ENCODE measurements at regions not wholly inside any gene's neighbourhood (a gene's known extent, or its start where the extent isn't known, plus 50 kb on each side); places are given as distances from the start of the nearest gene placed in this dataset.

GRCh38 chr18:51522338-51522737 is 324.9 kb upstream of the MEX3C start:
- no peak overlapping the region for H3K4me2 ChIP-seq (ENCODE audit: low read length)
- ATAC-seq = no peak
- no peak overlapping the region for H2AFZ ChIP-seq (ENCODE audit: low read length)
- POLR2A ChIA-PET (ENCODE audit: unreplicated experiment) = no interaction called here
- no peak overlapping the region for H3K27ac ChIP-seq (ENCODE audit: low read length)
- H3K36me3 ChIP-seq (ENCODE audit: low read depth, low read length) = no peaks in the 10 kb centered on the region
- BruUV-seq (replicated peaks) = no TSS peak
- no peaks in the 10 kb centered on the region for H3K9me2 ChIP-seq (replicated peaks; ENCODE audit: low read length)
- no peaks in the 10 kb centered on the region for H3K79me2 ChIP-seq (ENCODE audit: low read length)
- intact Hi-C loops (cut with micrococcal nuclease) = no loop called here
- no peaks in the 10 kb centered on the region for H3K4me1 ChIP-seq (ENCODE audit: insufficient read depth, low read length)
- no peaks in the 10 kb centered on the region for H3F3A ChIP-seq (ENCODE audit: low read length, unreplicated experiment)
- no peaks in the 10 kb centered on the region for H4K20me1 ChIP-seq (ENCODE audit: low read length)
- TF ChIP-seq EZH2 (IDR thresholded peaks at IDR 0.05; ENCODE audit: low read length, unreplicated experiment) (no peak), EZH2phosphoT487 (IDR thresholded peaks at IDR 0.05; ENCODE audit: borderline replicate concordance, low read length) (no peak)
- CTCF ChIA-PET = no interaction called here
- H3K9me3 ChIP-seq (ENCODE audit: low read length) = no peaks in the 10 kb centered on the region
- H3K4me3 ChIP-seq (ENCODE audit: low read length) = no peak overlapping the region
- H3K9ac ChIP-seq (ENCODE audit: low read length) = no peak overlapping the region
- no peaks in the 10 kb centered on the region for H3K27me3 ChIP-seq (ENCODE audit: low read length)
- DNase-seq = no peak

DNA sequence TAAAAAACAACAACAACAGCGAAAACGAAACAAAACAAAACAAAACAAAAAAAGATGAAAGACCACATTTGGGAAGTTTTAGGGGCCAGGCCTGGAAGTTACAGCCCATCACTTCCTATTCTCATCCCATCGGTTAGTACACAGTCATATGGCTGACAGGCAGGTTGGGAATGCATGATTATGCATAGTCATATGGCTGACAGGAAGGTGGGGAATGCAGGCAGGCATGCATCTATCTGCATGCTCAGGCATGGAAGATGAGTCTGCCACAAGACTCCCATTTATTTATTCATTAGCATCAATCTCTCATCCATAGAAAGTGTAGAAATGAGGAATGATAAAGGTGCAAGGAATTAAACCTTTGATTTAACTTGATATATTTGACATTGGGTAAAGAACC is 325.3 kb upstream of the MEX3C start:
- Histone ChIP-seq H3K27ac (ENCODE audit: low read length) (no peak overlapping the region), H3K4me2 (ENCODE audit: low read length) (no peak overlapping the region), H3K4me1 (ENCODE audit: insufficient read depth, low read length) (no peaks in the 10 kb centered on the region), H3K9ac (ENCODE audit: low read length) (no peak overlapping the region), H3K9me3 (ENCODE audit: low read length) (no peaks in the 10 kb centered on the region), H3K79me2 (ENCODE audit: low read length) (no peaks in the 10 kb centered on the region), H3K9me2 (replicated peaks; ENCODE audit: low read length) (no peaks in the 10 kb centered on the region), H3K36me3 (ENCODE audit: low read depth, low read length) (no peaks in the 10 kb centered on the region), H3F3A (ENCODE audit: low read length, unreplicated experiment) (no peaks in the 10 kb centered on the region), H3K4me3 (ENCODE audit: low read length) (no peak overlapping the region), H4K20me1 (ENCODE audit: low read length) (no peaks in the 10 kb centered on the region), H2AFZ (ENCODE audit: low read length) (no peak overlapping the region), H3K27me3 (ENCODE audit: low read length) (no peaks in the 10 kb centered on the region)
- TF ChIP-seq EZH2 (IDR thresholded peaks at IDR 0.05; ENCODE audit: low read length, unreplicated experiment) = no peak
- TF ChIP-seq EZH2phosphoT487 (IDR thresholded peaks at IDR 0.05; ENCODE audit: borderline replicate concordance, low read length) = no peak
- TF ChIP-seq, protein P1, sequence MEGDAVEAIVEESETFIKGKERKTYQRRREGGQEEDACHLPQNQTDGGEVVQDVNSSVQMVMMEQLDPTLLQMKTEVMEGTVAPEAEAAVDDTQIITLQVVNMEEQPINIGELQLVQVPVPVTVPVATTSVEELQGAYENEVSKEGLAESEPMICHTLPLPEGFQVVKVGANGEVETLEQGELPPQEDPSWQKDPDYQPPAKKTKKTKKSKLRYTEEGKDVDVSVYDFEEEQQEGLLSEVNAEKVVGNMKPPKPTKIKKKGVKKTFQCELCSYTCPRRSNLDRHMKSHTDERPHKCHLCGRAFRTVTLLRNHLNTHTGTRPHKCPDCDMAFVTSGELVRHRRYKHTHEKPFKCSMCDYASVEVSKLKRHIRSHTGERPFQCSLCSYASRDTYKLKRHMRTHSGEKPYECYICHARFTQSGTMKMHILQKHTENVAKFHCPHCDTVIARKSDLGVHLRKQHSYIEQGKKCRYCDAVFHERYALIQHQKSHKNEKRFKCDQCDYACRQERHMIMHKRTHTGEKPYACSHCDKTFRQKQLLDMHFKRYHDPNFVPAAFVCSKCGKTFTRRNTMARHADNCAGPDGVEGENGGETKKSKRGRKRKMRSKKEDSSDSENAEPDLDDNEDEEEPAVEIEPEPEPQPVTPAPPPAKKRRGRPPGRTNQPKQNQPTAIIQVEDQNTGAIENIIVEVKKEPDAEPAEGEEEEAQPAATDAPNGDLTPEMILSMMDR (conservative IDR thresholded peaks at IDR 0.05; ENCODE audit: low read depth, low read length) = no peak
- BruUV-seq (replicated peaks) = no TSS peak
- DNase-seq (no peak), ATAC-seq (no peak)
- POLR2A ChIA-PET (ENCODE audit: unreplicated experiment) = no interaction called here
- CTCF ChIA-PET = no interaction called here
- intact Hi-C loops (cut with micrococcal nuclease) = no loop called here

DNA sequence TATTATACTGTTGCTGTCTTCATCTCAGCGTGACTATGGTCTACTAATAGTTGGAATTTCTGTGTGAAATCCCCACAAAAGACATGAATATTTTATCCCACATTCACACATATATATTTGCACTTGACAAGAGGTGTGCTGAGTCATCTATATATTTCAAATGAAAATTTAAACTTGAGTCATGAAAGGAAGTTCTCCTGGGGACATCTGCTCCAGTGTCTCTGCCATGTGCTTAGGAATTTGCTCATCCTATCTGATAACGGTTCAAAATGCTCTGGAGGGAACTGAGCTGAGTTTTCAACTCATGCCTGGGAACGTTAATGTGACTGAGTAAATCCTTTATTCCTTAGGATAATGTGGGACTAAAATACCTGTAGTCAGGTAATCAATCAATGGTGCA is 326.2 kb upstream of the MEX3C start:
- Histone ChIP-seq H3K9me3 (ENCODE audit: low read length) (no peaks in the 10 kb centered on the region), H3K4me2 (ENCODE audit: low read length) (no peak overlapping the region), H3K36me3 (ENCODE audit: low read depth, low read length) (no peaks in the 10 kb centered on the region), H3K27me3 (ENCODE audit: low read length) (no peaks in the 10 kb centered on the region), H3K9me2 (replicated peaks; ENCODE audit: low read length) (no peaks in the 10 kb centered on the region), H3K27ac (ENCODE audit: low read length) (no peak overlapping the region), H3K4me1 (ENCODE audit: insufficient read depth, low read length) (no peaks in the 10 kb centered on the region), H3K4me3 (ENCODE audit: low read length) (no peak overlapping the region), H2AFZ (ENCODE audit: low read length) (no peak overlapping the region), H3K9ac (ENCODE audit: low read length) (no peak overlapping the region), H4K20me1 (ENCODE audit: low read length) (no peaks in the 10 kb centered on the region), H3F3A (ENCODE audit: low read length, unreplicated experiment) (no peaks in the 10 kb centered on the region), H3K79me2 (ENCODE audit: low read length) (no peaks in the 10 kb centered on the region)
- ATAC-seq (no peak), DNase-seq (no peak)
- CTCF ChIA-PET = no interaction called here
- TF ChIP-seq EZH2 (IDR thresholded peaks at IDR 0.05; ENCODE audit: low read length, unreplicated experiment) = no peak
- TF ChIP-seq, protein P1 (conservative IDR thresholded peaks at IDR 0.05; ENCODE audit: low read depth, low read length) = no peak
- TF ChIP-seq EZH2phosphoT487 (IDR thresholded peaks at IDR 0.05; ENCODE audit: borderline replicate concordance, low read length) = no peak
- POLR2A ChIA-PET (ENCODE audit: unreplicated experiment) = no interaction called here
- no TSS peak for BruUV-seq (replicated peaks)
- intact Hi-C loops (cut with micrococcal nuclease) = no loop called here
